ENCODE measurements at regions not wholly inside any gene's neighbourhood (a gene's known extent, or its start where the extent isn't known, plus 50 kb on each side); places are given as distances from the start of the nearest gene placed in this dataset.

GRCh38 chr5:159782995-159783300, 133.3 kb upstream of the ADRA1B start:
- no peak for DNase-seq (ENCODE audit: low read depth)
- TF ChIP-seq CTCF (IDR thresholded peaks at IDR 0.05; ENCODE audit: insufficient read depth, low read depth, low read length), result no peak
- no peak overlapping the region for H3K4me3 ChIP-seq (ENCODE audit: low read depth, low read length)

GRCh38 chr5:159783726-159784247, 132.5 kb upstream of the ADRA1B start:
- DNase-seq (ENCODE audit: low read depth), result no peak
- no peak overlapping the region for H3K4me3 ChIP-seq (ENCODE audit: low read depth, low read length)
- TF ChIP-seq CTCF (IDR thresholded peaks at IDR 0.05; ENCODE audit: insufficient read depth, low read depth, low read length), result no peak

GRCh38 chr5:159784993-159785392, 131.3 kb upstream of the ADRA1B start:
- no peak for TF ChIP-seq CTCF (IDR thresholded peaks at IDR 0.05; ENCODE audit: insufficient read depth, low read depth, low read length)
- DNase-seq (ENCODE audit: low read depth), result no peak
- H3K4me3 ChIP-seq (ENCODE audit: low read depth, low read length), result no peak overlapping the region

- no peak for DNase-seq (ENCODE audit: low read depth)
- TF ChIP-seq CTCF (IDR thresholded peaks at IDR 0.05; ENCODE audit: insufficient read depth, low read depth, low read length), result no peak
- no peak overlapping the region for H3K4me3 ChIP-seq (ENCODE audit: low read depth, low read length)
Measured at GRCh38 chr5:159785656-159786055, 130.6 kb upstream of the ADRA1B start.

GRCh38 chr5:159786201-159786600, 130.1 kb upstream of the ADRA1B start:
- H3K4me3 ChIP-seq (ENCODE audit: low read depth, low read length), result no peak overlapping the region
- no peak for DNase-seq (ENCODE audit: low read depth)
- no peak for TF ChIP-seq CTCF (IDR thresholded peaks at IDR 0.05; ENCODE audit: insufficient read depth, low read depth, low read length)

GRCh38 chr5:159786901-159787691, 129.2 kb upstream of the ADRA1B start:
- DNase-seq (ENCODE audit: low read depth), result peak; percentile 91
- H3K4me3 ChIP-seq (ENCODE audit: low read depth, low read length), result no peak overlapping the region
- TF ChIP-seq CTCF (IDR thresholded peaks at IDR 0.05; ENCODE audit: insufficient read depth, low read depth, low read length), result no peak

GRCh38 chr5:159787837-159788236, 128.4 kb upstream of the ADRA1B start:
- no peak for TF ChIP-seq CTCF (IDR thresholded peaks at IDR 0.05; ENCODE audit: insufficient read depth, low read depth, low read length)
- DNase-seq (ENCODE audit: low read depth), result no peak
- H3K4me3 ChIP-seq (ENCODE audit: low read depth, low read length), result no peak overlapping the region

Measured in fibroblast of villous mesenchyme (primary cell).